ENCODE measurements at regions not wholly inside any gene's neighbourhood (a gene's known extent, or its start where the extent isn't known, plus 50 kb on each side); places are given as distances from the start of the nearest gene placed in this dataset.

- no peak for DNase-seq (ENCODE audit: low read depth)
- no peak for TF ChIP-seq CTCF (IDR thresholded peaks at IDR 0.05; ENCODE audit: control insufficient read depth, extremely low read depth, insufficient read depth)
- no peak overlapping the region for H3K4me3 ChIP-seq (ENCODE audit: low read depth, low read length)
These were observed 655.1 kb downstream of the VRK1 start for GRCh38 chr14:97452314-97452713.

- TF ChIP-seq CTCF (IDR thresholded peaks at IDR 0.05; ENCODE audit: control insufficient read depth, extremely low read depth, insufficient read depth), result no peak
- H3K4me3 ChIP-seq (ENCODE audit: low read depth, low read length), result no peak overlapping the region
- DNase-seq (ENCODE audit: low read depth), result no peak
These were observed 656.8 kb downstream of the VRK1 start for GRCh38 chr14:97453991-97454390.

- no peak overlapping the region for H3K4me3 ChIP-seq (ENCODE audit: low read depth, low read length)
- no peak for TF ChIP-seq CTCF (IDR thresholded peaks at IDR 0.05; ENCODE audit: control insufficient read depth, extremely low read depth, insufficient read depth)
- DNase-seq (ENCODE audit: low read depth), result no peak
These were observed 659.3 kb downstream of the VRK1 start for GRCh38 chr14:97456462-97456861.

GRCh38 chr14:97456958-97457357 is 659.8 kb downstream of the VRK1 start:
- no peak for TF ChIP-seq CTCF (IDR thresholded peaks at IDR 0.05; ENCODE audit: control insufficient read depth, extremely low read depth, insufficient read depth)
- no peak overlapping the region for H3K4me3 ChIP-seq (ENCODE audit: low read depth, low read length)
- DNase-seq (ENCODE audit: low read depth), result no peak

GRCh38 chr14:97457575-97458085 is 660.4 kb downstream of the VRK1 start:
- H3K4me3 ChIP-seq (ENCODE audit: low read depth, low read length), result no peak overlapping the region
- no peak for TF ChIP-seq CTCF (IDR thresholded peaks at IDR 0.05; ENCODE audit: control insufficient read depth, extremely low read depth, insufficient read depth)

GRCh38 chr14:97458255-97458654 is 661.1 kb downstream of the VRK1 start:
- TF ChIP-seq CTCF (IDR thresholded peaks at IDR 0.05; ENCODE audit: control insufficient read depth, extremely low read depth, insufficient read depth), result no peak
- no peak overlapping the region for H3K4me3 ChIP-seq (ENCODE audit: low read depth, low read length)
- DNase-seq (ENCODE audit: low read depth), result no peak

More at GRCh38 chr14:97457575-97458085, 660.4 kb downstream of the VRK1 start:
- no peak for DNase-seq (ENCODE audit: low read depth)

Measured in LNCaP clone FGC (cell line).